Renal cortical epithelial cell (primary cell): ENCODE measurements at regions not wholly inside any gene's neighbourhood (a gene's known extent, or its start where the extent isn't known, plus 50 kb on each side); places are given as distances from the start of the nearest gene placed in this dataset.

Experiments used
- DNase-seq: peaks from one replicate; pipeline ENCODE4 v3.0.0-alpha.2; 2011; ENCODE audit warnings: low read depth

DNA sequence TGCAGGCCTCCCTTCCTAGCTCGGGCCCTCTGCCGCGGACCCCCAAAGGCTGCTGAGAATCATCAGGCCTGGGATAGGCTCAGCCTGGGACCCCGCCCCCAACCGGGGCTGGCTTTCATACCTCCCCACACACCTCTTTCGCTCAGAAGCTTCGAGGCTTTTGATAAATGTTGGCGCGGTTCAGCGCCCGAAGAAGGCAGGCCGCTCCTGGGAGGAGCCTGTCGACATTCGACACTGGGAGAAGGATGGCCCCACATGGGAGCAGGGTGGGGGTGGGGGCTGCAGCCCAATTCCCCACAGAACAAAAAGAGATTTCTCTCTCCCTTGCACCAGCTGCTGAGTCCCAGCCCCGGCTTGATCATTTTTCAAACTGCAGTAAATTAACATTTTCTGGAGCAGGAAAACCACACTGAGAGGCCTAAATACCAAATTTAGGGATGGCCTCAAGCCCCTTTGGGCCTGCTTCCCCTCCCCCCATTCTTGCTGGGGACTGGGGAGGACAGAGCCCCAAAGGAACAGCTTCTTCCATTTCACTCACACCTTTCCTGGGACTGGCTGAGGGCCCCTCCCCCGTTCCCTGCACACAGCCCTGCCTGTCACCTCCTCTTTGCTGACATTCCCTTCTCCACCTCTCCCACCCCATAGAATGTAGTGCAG lies 112.9 kb upstream of the PJA1 start:
- DNase-seq, result no peak

DNA sequence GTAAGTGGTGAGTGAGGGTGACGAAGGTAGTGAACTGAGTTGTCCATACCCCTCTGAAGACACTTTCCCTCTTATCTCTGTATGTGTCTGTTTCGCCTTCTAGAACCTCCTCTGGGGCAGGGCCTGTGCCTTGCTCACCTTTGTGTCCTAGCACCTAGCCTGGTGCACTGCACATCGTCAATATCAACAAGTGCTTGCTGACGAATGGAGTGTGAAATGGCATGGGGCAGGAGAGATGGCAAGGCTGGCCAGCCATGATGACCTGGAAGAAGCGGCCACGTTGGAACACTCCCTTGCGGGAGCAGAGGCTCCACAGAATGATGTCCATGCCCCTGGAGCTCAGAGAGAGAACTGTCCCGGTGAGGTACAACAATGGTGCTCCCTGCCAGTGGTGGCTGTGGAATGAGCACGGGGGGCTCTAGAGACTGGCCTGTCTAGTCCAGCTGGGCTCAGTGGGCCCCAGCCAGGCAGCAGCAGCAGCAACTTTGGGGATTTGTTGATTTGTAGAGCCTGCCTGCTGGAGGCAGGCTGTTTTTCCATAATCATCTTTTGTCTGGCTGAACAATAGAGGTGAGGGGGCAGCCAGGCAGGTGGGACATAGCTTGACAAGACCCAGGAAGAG lies 112.2 kb upstream of the PJA1 start:
- DNase-seq, result no peak

DNA sequence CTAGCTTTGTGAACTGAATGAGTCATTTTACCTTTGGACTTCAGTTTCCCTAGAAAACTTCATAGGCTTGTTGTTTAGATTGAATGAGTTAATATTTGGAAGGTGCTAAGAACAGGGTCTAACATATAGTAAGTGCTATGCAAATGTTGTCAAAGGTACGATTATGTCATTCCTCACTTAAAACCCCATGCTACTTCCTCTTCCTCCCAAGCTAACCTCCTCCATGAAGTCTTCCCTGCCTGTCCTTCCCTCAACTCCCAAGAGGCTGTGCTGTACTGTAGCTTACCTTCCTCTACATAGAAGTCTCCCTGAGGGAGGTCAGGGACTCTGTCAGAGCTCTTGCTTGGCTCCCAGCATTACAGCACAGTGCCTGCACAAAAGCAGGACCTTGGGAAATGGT lies 103.4 kb upstream of the PJA1 start:
- DNase-seq, result peak; percentile 12

DNA sequence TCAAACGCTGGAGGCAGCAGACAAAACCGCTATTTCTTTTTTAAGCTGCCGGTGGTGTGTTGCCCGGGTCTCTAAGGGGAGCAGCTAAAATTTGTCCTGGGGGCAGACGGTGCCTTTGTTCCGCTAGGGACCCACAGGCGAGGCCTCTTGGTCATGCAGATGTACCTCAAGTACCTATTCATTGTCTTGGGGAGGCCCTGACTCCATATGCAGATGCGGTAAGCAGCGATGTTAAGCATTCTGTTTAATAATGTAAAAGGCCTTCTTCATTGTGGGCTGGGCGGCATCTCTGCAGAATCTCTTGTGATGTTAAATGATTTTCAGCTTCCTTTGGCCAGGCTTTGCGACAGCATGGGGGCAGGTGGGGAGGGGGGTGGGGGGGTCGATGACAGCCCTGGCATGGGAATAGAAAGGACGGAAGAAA lies 98.9 kb upstream of the PJA1 start:
- no peak for DNase-seq

- DNase-seq, result no peak
Measured at GRCh38 chrX:69263251-69263820, 98.1 kb upstream of the PJA1 start.

GRCh38 chrX:69262036-69262936 lies 97.0 kb upstream of the PJA1 start:
- no peak for DNase-seq

DNA sequence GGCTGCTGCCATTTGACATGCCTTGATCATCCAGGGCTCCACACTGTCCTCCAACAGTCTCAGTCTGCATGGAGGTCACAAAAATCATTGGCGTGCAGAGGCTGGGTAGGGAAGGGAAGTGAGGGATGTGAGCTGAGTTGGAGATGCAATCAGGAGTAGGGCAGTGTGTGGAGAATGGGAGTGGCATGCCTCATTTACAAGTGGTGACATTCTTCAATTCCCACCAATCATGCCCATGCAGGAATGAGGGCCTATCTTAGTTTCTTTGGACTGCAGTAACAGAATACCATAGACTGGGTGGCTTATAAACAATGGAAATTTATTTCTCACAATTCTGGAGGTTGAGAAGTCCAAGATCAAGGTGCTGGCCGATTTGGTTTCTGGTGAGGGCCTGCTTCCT lies 94.9 kb upstream of the PJA1 start:
- DNase-seq, result no peak

DNA sequence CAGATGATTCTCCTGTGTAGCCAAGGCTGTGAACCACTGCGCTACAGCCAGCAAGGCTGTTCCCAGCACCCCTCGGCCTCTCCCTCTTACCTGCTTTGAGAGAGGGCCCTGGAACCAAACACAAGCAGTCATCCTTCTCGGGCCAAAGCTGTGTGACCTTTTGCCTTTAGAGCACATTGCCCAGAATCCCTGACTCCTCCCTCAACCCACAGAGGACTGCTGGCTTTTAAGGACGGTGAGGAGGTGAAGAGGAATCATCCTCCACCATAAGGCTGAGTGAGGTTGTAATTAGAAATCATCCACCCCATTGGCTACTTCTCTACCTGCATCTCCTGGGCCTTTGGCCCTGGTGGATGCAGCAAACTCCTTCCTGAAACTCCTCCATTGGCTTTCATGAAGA lies 93.6 kb upstream of the PJA1 start:
- no peak for DNase-seq

DNA sequence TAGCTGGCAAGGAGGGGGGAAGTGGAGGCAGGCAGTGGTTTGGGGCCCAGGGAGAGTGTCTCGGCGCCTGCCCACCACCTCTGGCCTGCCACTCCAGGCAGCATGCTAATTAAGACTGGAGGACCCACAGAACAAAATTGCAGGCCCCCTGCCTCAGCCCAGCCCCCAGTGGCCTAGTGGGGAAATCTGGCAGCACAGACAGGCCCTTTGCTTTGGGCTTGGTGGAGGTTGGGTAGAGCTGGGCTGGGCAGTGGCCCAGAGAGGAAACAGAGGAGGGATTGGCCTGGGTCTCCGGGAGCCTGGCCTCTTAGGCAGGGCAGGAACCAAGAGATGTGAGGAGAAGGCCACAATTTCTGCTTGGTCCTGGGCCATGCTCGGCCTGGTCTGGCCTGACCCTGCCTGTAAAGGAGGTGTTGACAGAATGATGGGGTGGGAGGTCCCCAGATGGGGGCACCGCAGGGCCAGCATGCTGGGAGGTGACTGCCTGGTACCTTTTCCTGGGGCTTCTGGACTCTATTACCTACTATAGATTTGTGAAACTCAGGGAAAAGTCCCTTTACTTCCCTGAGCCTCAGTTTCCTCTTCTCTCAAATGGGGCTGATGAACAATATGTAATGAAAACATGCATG lies 92.4 kb upstream of the PJA1 start:
- no peak for DNase-seq

DNA sequence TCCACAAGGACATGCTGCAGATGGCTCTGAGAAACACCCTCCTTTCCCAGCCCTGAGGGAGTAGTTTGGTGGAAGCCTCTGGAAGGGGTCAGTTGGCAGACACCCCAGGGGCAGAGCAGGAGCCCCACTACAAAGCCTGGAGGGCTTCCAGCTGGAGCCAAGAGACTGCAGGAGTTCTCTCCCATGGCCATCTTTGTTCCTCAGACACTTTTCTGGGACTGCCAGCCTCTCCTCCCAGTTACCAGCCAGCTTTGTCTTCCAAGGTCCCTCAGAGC lies 91.0 kb upstream of the PJA1 start:
- no peak for DNase-seq

DNA sequence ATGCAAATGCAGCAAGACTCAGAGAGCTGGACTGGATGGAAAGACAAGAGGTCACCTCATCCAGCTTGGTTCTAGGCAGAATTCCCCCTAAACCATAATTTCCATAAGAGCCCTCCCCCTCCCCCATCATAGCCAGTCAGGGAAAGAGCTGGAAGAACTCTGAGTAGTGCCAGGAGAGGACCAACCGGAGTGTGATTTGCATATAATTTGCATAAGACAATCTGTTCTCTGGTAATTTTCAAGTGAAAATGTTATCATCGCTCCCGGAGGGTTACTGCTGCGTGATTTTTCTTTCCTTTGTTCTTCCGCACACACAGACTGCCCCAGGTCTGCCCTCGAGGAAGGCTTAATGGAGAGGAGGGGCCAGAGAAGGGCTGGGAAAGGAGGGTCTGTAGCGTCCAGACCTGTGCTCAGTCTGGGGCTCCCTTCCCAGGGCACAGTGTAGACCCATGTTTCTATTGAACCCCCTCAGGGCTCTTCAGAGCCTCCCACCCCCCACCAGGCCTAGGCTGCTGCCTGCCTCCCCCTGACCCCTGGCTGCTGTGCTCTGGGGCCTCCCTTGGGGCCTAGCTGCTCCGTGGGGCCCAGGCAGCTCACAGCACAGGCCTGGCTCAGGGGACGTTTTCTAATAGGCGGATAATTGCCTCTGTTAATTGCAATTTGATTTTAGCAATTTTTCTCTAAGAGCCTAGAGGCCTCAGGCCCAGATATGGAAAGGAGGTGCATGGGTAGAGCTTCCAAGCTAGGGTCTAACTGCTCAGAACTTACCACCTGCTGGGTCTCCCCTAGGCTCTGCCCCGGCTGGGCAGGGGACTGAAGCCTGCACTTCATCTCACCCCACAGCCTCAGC lies 90.4 kb upstream of the PJA1 start:
- no peak for DNase-seq

GRCh38 chrX:69253821-69254220 lies 88.6 kb upstream of the PJA1 start:
- no peak for DNase-seq

GRCh38 chrX:69243276-69243675 lies 78.0 kb upstream of the PJA1 start:
- DNase-seq, result no peak

DNA sequence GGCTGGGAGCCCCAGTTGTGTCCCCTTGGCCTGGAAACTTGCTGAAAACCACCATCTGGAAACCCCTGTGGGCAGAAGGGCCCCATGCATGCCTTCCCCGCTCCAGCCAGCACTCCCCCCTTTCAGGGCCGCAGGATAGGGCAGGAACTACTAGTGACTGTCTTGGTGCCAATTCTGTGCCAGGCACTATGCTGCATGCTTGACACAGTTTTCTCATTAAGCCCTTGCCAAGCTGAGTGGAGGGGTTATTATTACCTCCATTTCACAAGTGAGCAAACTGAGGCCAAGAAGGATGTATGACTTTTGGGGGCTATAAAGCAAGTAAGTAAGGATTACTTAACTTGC lies 73.6 kb upstream of the PJA1 start:
- no peak for DNase-seq

DNA sequence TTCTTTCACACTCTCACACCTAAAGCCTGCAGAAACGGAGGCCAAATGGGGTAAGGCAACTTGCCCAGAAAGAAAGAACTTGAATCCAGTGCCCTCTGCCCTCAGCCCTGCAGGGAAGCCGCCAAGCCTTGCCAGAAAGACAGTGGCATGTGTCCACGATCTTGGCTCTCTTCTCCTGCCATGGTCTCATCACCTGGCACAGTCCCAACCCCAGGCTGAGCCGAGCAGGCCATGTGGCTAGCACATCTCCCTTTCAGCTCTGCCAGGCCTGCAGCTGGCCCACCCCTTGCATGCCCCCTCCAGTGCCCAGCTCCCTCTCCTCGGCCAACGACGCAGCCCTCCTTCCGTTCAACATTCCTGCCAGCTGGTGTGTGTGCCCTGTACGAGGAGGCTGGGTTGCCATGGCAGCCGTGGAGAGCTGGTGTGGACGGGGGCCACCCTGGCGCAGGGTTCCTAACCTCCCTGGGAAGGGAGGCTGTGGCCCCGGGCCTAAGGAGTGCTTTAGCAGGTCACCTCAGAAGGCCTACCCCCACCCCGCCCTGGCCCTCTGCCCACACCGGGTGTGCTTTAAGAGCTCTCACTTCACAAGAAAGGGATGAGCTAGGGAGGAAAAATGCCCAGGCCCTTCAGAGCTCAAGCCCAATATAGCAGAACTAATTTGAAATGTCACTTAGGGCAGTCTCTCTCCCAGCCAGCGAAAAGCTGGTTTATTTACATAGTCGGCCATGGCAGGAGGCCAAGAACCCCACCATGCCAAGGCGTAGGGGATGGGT lies 73.0 kb upstream of the PJA1 start:
- no peak for DNase-seq

DNA sequence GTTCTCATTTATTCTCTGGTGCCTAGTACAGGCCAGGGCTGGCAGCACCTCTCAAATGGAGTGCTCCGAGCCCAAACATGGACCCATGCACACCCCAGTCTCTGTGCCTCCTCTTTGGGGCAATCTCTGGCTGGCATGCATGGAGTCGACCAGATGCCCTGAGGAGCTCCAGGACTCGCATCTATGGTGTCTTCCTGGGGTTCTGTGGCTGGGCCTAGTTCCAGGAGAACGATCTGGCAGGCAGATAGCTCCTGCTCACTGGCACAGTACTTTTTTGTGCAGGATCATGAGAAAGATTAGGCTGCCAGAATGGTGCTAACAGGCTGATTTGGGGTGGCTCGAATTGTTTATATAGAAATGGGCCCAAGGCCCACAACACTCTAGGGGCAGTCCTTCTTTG lies 72.0 kb upstream of the PJA1 start:
- DNase-seq, result no peak

- no peak for DNase-seq
Measured at GRCh38 chrX:69236641-69237040, 71.4 kb upstream of the PJA1 start.

- DNase-seq, result no peak
Measured at GRCh38 chrX:69234624-69235023, 69.4 kb upstream of the PJA1 start.

DNA sequence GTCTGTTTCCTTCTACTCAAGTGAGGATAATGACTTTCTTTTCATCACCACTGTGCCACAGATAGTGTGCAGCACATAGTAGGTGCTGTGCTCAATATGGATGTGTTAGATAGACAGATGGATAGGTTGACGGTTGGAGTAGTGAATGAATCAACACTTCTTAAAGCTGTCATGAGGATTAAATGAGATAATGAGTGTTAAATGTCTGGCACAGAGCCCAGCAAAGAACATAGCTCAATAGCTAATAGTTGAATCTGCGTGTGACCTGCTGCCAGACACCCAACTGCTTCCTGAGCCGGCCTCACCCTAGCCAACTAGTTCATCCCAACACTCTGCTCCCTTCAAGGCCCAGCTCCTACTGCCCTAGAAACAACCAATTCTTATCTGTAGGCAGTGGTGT lies 67.7 kb upstream of the PJA1 start:
- no peak for DNase-seq

DNA sequence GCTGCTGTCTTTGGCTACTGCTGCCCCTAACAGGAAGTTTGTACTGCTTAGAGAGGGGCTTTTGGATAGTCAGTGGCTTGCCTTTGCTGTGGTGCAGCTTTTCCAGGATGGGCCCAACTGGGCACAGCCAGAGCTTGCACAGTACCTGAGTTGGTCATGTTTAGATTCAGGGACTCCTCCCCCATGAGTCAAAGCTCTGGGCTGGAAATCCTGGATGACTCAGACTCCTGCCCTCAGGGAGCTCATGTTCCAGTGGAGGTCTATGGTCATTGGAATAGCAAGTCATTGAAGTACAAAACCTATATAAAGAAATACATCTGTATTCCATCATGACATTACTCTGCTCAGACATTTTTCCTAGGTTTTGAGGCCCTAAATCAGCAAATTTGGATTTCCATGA lies 66.7 kb upstream of the PJA1 start:
- DNase-seq, result no peak

GRCh38 chrX:69229436-69229835 lies 64.2 kb upstream of the PJA1 start:
- peak; percentile 28 for DNase-seq
